ENCODE measurements at regions not wholly inside any gene's neighbourhood (a gene's known extent, or its start where the extent isn't known, plus 50 kb on each side); places are given as distances from the start of the nearest gene placed in this dataset.

- TF ChIP-seq CTCF (IDR thresholded peaks at IDR 0.05): no peak
- no peak for TF ChIP-seq YY1 (IDR thresholded peaks at IDR 0.05; ENCODE audit: low read depth)
- no peak for TF ChIP-seq RAD21 (IDR thresholded peaks at IDR 0.05; ENCODE audit: low read length)
- no peak for TF ChIP-seq EZH2phosphoT487 (IDR thresholded peaks at IDR 0.05; ENCODE audit: borderline replicate concordance, low read depth)
- TF ChIP-seq POLR2AphosphoS5 (IDR thresholded peaks at IDR 0.05; ENCODE audit: low read depth, low read length): no peak
- no peak for TF ChIP-seq RCOR1 (IDR thresholded peaks at IDR 0.05; ENCODE audit: low read length)
- TF ChIP-seq TEAD4 (IDR thresholded peaks at IDR 0.05; ENCODE audit: borderline replicate concordance, insufficient read depth): no peak
- TF ChIP-seq, protein P1, sequence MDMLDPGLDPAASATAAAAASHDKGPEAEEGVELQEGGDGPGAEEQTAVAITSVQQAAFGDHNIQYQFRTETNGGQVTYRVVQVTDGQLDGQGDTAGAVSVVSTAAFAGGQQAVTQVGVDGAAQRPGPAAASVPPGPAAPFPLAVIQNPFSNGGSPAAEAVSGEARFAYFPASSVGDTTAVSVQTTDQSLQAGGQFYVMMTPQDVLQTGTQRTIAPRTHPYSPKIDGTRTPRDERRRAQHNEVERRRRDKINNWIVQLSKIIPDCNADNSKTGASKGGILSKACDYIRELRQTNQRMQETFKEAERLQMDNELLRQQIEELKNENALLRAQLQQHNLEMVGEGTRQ (IDR thresholded peaks at IDR 0.05; ENCODE audit: borderline replicate concordance, low read depth, low read length): no peak
- TF ChIP-seq TAF1 (IDR thresholded peaks at IDR 0.05; ENCODE audit: borderline replicate concordance, low read depth, low read length): no peak
- no peak for TF ChIP-seq MXI1 (IDR thresholded peaks at IDR 0.05; ENCODE audit: low read depth, low read length)
- no peak for TF ChIP-seq PBX3 (IDR thresholded peaks at IDR 0.05)
Observed at GRCh38 chr5:27906481-27906880, 868.1 kb upstream of the CDH9 start.

Data from SK-N-SH (cell line).